Activated CD4-positive, alpha-beta memory T cell treated with anti-CD3 and anti-CD28 coated beads for 36 hours (primary cell): ENCODE measurements at regions not wholly inside any gene's neighbourhood (a gene's known extent, or its start where the extent isn't known, plus 50 kb on each side); places are given as distances from the start of the nearest gene placed in this dataset.
"Not testable (repeated sequence)": the region's sequence is repeated elsewhere in the genome, so short reads cannot be mapped to it uniquely, and the experiment has no call there.

ENCODE experiments used
- CTCF ChIA-PET: fragments of 350-600 bp; sonication (Branson Sonifier 250); formaldehyde crosslinking; loops from one replicate; lab custom pipeline; 2021; ENCODE audit warnings: antibody characterized with exemption, inconsistent platforms; lab: Charles Lee
- POLR2A ChIA-PET: fragments of 350-600 bp; sonication (Branson Sonifier 250); formaldehyde crosslinking; loops from one replicate; lab custom pipeline; 2021; ENCODE audit warnings: antibody characterized with exemption; lab: Charles Lee
- DNase-seq: peaks from one replicate; pipeline ENCODE4 v3.0.0-alpha.2; 2020
- H3K27ac Mint-ChIP-seq: one replicate; pipeline ENCODE4 v1.8.0; 2021; ENCODE audit warnings: mixed read lengths
- H3K27me3 Mint-ChIP-seq: one replicate; pipeline ENCODE4 v1.8.0; 2021; ENCODE audit warnings: mixed read lengths
- H3K36me3 Mint-ChIP-seq: one replicate; pipeline ENCODE4 v1.8.0; 2021; ENCODE audit warnings: mixed read lengths
- H3K4me1 Mint-ChIP-seq: one replicate; pipeline ENCODE4 v1.8.0; 2021; ENCODE audit warnings: low read depth, mixed read lengths
- H3K4me3 Mint-ChIP-seq: one replicate; pipeline ENCODE4 v1.8.0; 2021; ENCODE audit warnings: mild to moderate bottlenecking, mixed read lengths
- H3K9me3 Mint-ChIP-seq: one replicate; pipeline ENCODE4 v1.8.0; 2021; ENCODE audit warnings: mixed read lengths
- intact Hi-C: fragments of 100-400 bp; cut with micrococcal nuclease; formaldehyde crosslinking; loops from one replicate; pipeline ENCODE4 v1.15.1; 2023

DNA sequence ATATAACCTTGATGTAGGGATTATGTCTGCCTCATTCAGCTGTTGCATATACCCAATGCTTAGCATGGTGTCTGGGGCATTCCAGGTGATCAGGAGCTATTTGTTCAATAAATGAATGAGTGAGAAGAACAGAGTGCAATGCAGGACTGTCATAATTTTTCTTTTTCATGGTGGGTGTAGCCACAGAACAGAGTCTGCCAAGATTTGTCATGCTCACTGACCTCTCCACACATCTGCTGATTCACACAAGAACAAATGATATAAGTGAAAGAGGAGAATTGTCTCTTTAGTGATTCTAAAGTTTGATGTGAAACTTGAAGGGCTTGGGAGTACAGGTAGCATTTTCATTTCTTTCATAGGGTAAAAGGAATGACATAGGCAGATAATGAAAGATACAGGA is 64.4 kb upstream of the TEX13D start:
- Mint-ChIP-seq H3K36me3 (no peaks in the 10 kb centered on the region), H3K27me3 (no peaks in the 10 kb centered on the region), H3K4me1 (peaks cover 8% of the 10 kb centered on the region), H3K27ac (no peak overlapping the region), H3K4me3 (no peak overlapping the region), H3K9me3 (peaks cover 3% of the 10 kb centered on the region)
- intact Hi-C loops, result no loop called here
- POLR2A ChIA-PET, result interaction anchor here (0.7 kb wide), 1 partner anchor 392 kb away, joined by 3 read pairs; no protein-coding TSS in a partner anchor
- no peak for DNase-seq
- CTCF ChIA-PET, result no interaction called here

DNA sequence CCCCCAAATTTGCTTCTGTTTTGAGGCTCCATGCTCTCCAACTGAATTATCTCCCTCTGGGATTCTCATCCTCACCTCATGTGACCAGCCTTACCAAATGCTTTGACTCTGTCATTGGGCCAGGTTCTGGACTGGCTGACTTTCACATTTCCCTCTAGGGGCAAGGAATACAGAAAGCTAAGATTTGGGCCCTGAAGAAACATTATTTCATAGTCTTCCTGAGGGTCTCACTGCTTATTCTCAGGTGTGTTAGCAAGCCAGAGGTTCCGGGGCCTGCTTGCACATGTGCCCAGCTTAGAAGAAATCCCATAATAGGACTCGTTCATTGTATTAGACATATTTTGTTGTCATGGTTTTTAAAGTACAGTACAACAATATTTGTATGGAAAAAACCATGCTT is 62.6 kb upstream of the TEX13D start:
- DNase-seq, result no peak
- Mint-ChIP-seq H3K4me3 (no peak overlapping the region), H3K27me3 (no peaks in the 10 kb centered on the region), H3K9me3 (peaks cover 3% of the 10 kb centered on the region), H3K4me1 (peaks cover 11% of the 10 kb centered on the region), H3K36me3 (no peaks in the 10 kb centered on the region), H3K27ac (no peak overlapping the region)
- POLR2A ChIA-PET, result no interaction called here
- intact Hi-C loops, result no loop called here
- CTCF ChIA-PET, result no interaction called here

- CTCF ChIA-PET, DNase-seq, H3K27ac Mint-ChIP-seq, H3K4me3 Mint-ChIP-seq, intact Hi-C loops, H3K36me3 Mint-ChIP-seq, H3K9me3 Mint-ChIP-seq, H3K27me3 Mint-ChIP-seq, POLR2A ChIA-PET: not testable (repeated sequence)
- H3K4me1 Mint-ChIP-seq, result peaks cover 11% of the 10 kb centered on the region
Measured at GRCh38 chrX:124271599-124271998, 60.9 kb upstream of the TEX13D start.

DNA sequence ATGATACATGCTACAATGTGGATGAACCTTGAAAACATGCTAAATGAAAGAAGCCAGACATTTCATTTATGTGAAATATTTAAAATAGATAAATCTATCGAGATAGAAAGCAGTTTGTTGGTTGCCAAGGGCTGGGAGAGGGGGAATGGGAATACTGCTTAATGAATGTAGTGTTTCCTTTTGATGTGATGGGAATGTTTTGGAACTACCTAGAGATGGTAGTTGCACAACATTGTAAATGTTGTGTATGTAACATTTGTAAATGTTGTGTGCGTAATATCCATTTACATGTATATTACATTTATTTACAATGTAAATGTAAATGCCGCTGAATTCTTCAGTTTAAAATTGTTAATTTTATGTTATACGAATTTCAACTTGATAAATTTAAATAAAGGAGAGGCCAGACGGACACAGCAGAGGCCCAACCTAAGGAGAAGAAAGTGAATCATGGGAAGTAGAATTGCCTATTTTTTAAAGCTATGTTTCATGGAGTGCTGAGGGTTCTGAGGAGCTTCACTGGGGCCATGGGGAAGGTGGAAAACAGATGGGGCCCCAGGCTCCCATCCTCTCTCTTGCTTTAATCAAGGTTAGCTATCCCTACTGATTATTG is 60.0 kb upstream of the TEX13D start:
- Mint-ChIP-seq H3K36me3 (no peaks in the 10 kb centered on the region), H3K27me3 (no peaks in the 10 kb centered on the region), H3K4me1 (peaks cover 10% of the 10 kb centered on the region), H3K27ac (no peak overlapping the region), H3K9me3 (peaks cover 3% of the 10 kb centered on the region), H3K4me3 (no peak overlapping the region)
- CTCF ChIA-PET, result no interaction called here
- intact Hi-C loops, result no loop called here
- no peak for DNase-seq
- POLR2A ChIA-PET, result no interaction called here

GRCh38 chrX:124274438-124275181 is 57.9 kb upstream of the TEX13D start:
- no peaks in the 10 kb centered on the region for H3K36me3 Mint-ChIP-seq
- H3K4me3 Mint-ChIP-seq, result no peak overlapping the region
- H3K27ac Mint-ChIP-seq, result no peak overlapping the region
- no peak for DNase-seq
- peaks cover 2% of the 10 kb centered on the region for H3K4me1 Mint-ChIP-seq
- intact Hi-C loops, result no loop called here
- H3K9me3 Mint-ChIP-seq, result peaks cover 3% of the 10 kb centered on the region
- ChIA-PET CTCF (no interaction called here), POLR2A (no interaction called here)
- no peaks in the 10 kb centered on the region for H3K27me3 Mint-ChIP-seq

DNA sequence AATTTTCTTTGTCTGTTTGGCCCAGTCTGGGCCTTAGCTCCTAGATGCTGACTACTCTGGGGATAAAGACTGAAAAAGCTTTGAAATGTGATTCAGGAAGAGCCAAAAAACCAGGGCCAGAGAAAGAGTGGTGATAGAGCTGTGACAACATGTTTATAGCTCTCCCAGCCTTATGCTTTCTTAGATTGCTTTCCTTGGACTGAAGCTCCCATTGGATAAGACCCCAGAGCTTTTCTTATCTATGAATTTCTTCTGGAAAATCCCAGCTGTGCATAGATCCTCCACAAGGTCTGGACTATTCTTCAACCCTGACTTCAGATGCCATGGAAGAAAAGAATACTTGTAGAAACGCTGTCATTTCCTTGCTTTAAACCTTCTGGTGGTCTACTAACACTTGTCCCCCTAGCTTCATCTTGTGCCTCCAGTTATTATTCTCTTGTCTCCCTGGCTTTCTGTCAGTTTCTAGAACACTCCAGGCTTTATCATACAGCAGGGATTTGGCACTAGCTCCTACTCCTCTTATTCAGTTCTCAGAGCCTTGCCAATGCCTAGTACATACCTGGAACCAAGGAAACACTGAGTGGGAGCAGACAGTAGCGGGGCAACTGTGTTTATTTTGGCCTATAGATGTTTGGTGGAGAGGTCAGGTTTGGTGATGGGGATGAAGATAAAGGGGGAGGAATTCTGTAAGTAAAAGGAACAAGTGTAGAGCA is 57.1 kb upstream of the TEX13D start:
- ChIA-PET POLR2A (no interaction called here), CTCF (no interaction called here)
- Mint-ChIP-seq H3K9me3 (peaks cover 3% of the 10 kb centered on the region), H3K4me1 (peaks cover 3% of the 10 kb centered on the region), H3K27ac (no peak overlapping the region), H3K4me3 (no peak overlapping the region), H3K27me3 (no peaks in the 10 kb centered on the region), H3K36me3 (no peaks in the 10 kb centered on the region)
- no peak for DNase-seq
- intact Hi-C loops, result no loop called here

GRCh38 chrX:124280294-124280902 is 52.1 kb upstream of the TEX13D start:
- Mint-ChIP-seq H3K36me3 (no peaks in the 10 kb centered on the region), H3K27ac (no peak overlapping the region), H3K4me1 (peaks cover 16% of the 10 kb centered on the region), H3K27me3 (no peaks in the 10 kb centered on the region), H3K4me3 (peak overlapping the region; percentile 13), H3K9me3 (no peaks in the 10 kb centered on the region)
- CTCF ChIA-PET, result no interaction called here
- POLR2A ChIA-PET, result no interaction called here
- intact Hi-C loops, result loop anchor here (5.0 kb wide), 1 partner anchor 67 kb away; the partner anchor contains the start of gene SH2D1A
- no peak for DNase-seq

- no peaks in the 10 kb centered on the region for H3K9me3 Mint-ChIP-seq
- DNase-seq, result no peak
- intact Hi-C loops, result loop anchor here (1.0 to 5.0 kb wide), 4 partner anchors 13 to 65 kb away; partner anchors contain the start of gene SH2D1A
- no peaks in the 10 kb centered on the region for H3K27me3 Mint-ChIP-seq
- ChIA-PET CTCF (no interaction called here), POLR2A (no interaction called here)
- H3K4me1 Mint-ChIP-seq, result peaks cover 16% of the 10 kb centered on the region
- H3K36me3 Mint-ChIP-seq, result no peaks in the 10 kb centered on the region
- no peak overlapping the region for H3K4me3 Mint-ChIP-seq
- H3K27ac Mint-ChIP-seq, result peak overlapping the region; percentile 16
Measured at GRCh38 chrX:124282580-124282979, 49.9 kb upstream of the TEX13D start.
